ENCODE measurements at regions not wholly inside any gene's neighbourhood (a gene's known extent, or its start where the extent isn't known, plus 50 kb on each side); places are given as distances from the start of the nearest gene placed in this dataset.

GRCh38 chr2:104049438-104049837 is 804.5 kb upstream of the POU3F3 start:
- no peaks in the 10 kb centered on the region for H3K4me1 ChIP-seq (ENCODE audit: control insufficient read depth in 1 of 2, extremely low read depth in 1 of 2, insufficient read depth in 2 of 2, low read length in 2 of 2)
- ChIA-PET CTCF (no interaction called here), POLR2A (no interaction called here)
- no peak overlapping the region for H3K4me3 ChIP-seq (ENCODE audit: control insufficient read depth in 1 of 2, extremely low read depth in 1 of 2, low read length in 1 of 2)
- Mint-ChIP-seq H3K27ac (no peak overlapping the region), H3K4me3 (no peak overlapping the region), H3K9me3 (peaks cover 0 to 12% (median 7%) of the 10 kb centered on the region in 3 donors), H3K4me1 (no peaks in the 10 kb centered on the region), H3K27me3 (no peaks in the 10 kb centered on the region), H3K36me3 (no peaks in the 10 kb centered on the region)
- H3K9me3 ChIP-seq: no peaks in the 10 kb centered on the region
- ATAC-seq (replicated peaks in 1 of 4) (no peak), DNase-seq (no peak)
- no peaks in the 10 kb centered on the region for H3K36me3 ChIP-seq (ENCODE audit: control insufficient read depth in 2 of 2, extremely low read depth in 1 of 2, insufficient read depth in 1 of 2, low read length in 1 of 2)
- no peak overlapping the region for H3K27ac ChIP-seq (ENCODE audit: low read length)
- no CpG with 5 or more reads among the region's 4 CpGs for WGBS (ENCODE audit: insufficient coverage)
- H3K27me3 ChIP-seq (replicated peaks in 1 of 2; ENCODE audit: control insufficient read depth in 2 of 2, extremely low read depth in 1 of 2, insufficient read depth in 2 of 2, low read length in 1 of 2): no peaks in the 10 kb centered on the region

DNA sequence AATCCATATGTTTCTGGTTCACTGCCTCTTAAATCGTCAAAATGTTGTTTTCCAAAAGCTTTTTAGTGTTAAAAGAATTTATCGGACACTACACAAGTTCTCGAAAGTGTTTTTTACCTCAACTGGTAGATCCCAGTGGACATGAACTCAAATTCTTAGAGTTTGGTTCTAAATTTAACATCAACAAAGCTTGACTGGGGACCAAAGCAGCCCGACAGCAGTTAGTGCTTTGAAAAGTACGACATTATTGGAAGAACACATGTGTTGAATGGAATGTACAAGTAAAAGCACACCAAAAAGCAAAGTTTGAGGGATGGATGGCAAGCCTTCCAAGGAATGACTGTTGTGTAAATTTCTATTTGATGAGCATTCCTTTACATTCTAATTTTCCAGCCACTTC is 803.9 kb upstream of the POU3F3 start:
- ChIA-PET CTCF (no interaction called here), POLR2A (no interaction called here)
- Mint-ChIP-seq H3K4me1 (no peaks in the 10 kb centered on the region), H3K27ac (no peak overlapping the region), H3K4me3 (no peak overlapping the region), H3K27me3 (no peaks in the 10 kb centered on the region), H3K36me3 (no peaks in the 10 kb centered on the region), H3K9me3 (peaks cover 0 to 12% (median 7%) of the 10 kb centered on the region in 3 donors)
- Histone ChIP-seq H3K4me1 (ENCODE audit: control insufficient read depth in 1 of 2, extremely low read depth in 1 of 2, insufficient read depth in 2 of 2, low read length in 2 of 2) (no peaks in the 10 kb centered on the region), H3K27me3 (replicated peaks in 1 of 2; ENCODE audit: control insufficient read depth in 2 of 2, extremely low read depth in 1 of 2, insufficient read depth in 2 of 2, low read length in 1 of 2) (no peaks in the 10 kb centered on the region), H3K9me3 (no peaks in the 10 kb centered on the region), H3K4me3 (ENCODE audit: control insufficient read depth in 1 of 2, extremely low read depth in 1 of 2, low read length in 1 of 2) (no peak overlapping the region), H3K27ac (ENCODE audit: low read length) (no peak overlapping the region), H3K36me3 (ENCODE audit: control insufficient read depth in 2 of 2, extremely low read depth in 1 of 2, insufficient read depth in 1 of 2, low read length in 1 of 2) (no peaks in the 10 kb centered on the region)
- DNase-seq (no peak), ATAC-seq (replicated peaks in 1 of 4) (no peak)
- WGBS (ENCODE audit: insufficient coverage): 100% methylated on average over 2 of the region's 5 CpGs

DNA sequence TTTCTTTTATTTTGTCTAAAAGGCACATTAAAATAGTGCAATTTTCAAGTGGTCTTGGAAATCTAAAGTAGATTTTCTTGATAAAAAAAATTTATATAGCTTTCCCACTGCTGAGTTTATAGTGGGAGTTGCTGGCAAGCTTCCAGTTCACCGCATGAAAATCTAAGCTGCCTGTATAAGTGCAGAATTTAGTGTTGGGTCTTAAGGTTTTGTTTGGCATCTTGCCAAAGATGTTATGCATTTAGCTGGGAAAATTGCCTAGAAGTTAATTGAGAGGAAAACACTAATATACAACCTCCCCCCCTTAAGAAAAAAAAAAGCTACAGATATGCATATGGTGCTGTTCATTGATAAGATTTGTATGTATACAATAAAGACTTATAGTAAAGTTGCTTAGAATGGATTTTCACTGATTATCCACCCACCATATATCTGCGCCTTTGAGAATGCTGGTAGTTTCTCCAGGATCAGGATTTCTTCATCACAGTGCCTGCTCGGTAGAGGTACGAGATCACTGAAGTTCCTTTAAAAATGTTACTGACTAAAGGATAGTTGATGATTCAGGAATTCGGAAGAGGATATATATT is 803.2 kb upstream of the POU3F3 start:
- DNase-seq: no peak

GRCh38 chr2:104051766-104052165 is 802.1 kb upstream of the POU3F3 start:
- no peak for ATAC-seq (replicated peaks in 1 of 4)

More for the DNA sequence above, 803.2 kb upstream of the POU3F3 start:
- Histone ChIP-seq H3K4me3 (ENCODE audit: control insufficient read depth in 1 of 2, extremely low read depth in 1 of 2, low read length in 1 of 2) (no peak overlapping the region), H3K27me3 (replicated peaks in 1 of 2; ENCODE audit: control insufficient read depth in 2 of 2, extremely low read depth in 1 of 2, insufficient read depth in 2 of 2, low read length in 1 of 2) (no peaks in the 10 kb centered on the region), H3K27ac (ENCODE audit: low read length) (no peak overlapping the region), H3K4me1 (ENCODE audit: control insufficient read depth in 1 of 2, extremely low read depth in 1 of 2, insufficient read depth in 2 of 2, low read length in 2 of 2) (no peaks in the 10 kb centered on the region), H3K36me3 (ENCODE audit: control insufficient read depth in 2 of 2, extremely low read depth in 1 of 2, insufficient read depth in 1 of 2, low read length in 1 of 2) (no peaks in the 10 kb centered on the region), H3K9me3 (no peaks in the 10 kb centered on the region)
- H3K27me3 Mint-ChIP-seq: no peaks in the 10 kb centered on the region
- WGBS (ENCODE audit: insufficient coverage): 100% methylated on average over 1 of the region's 5 CpGs
- H3K27ac Mint-ChIP-seq: no peak overlapping the region
- no peak overlapping the region for H3K4me3 Mint-ChIP-seq
- ChIA-PET CTCF (no interaction called here), POLR2A (no interaction called here)
- ATAC-seq (replicated peaks in 1 of 4): no peak
- peaks cover 0 to 12% (median 7%) of the 10 kb centered on the region in 3 donors for H3K9me3 Mint-ChIP-seq
- no peaks in the 10 kb centered on the region for H3K36me3 Mint-ChIP-seq
- H3K4me1 Mint-ChIP-seq: no peaks in the 10 kb centered on the region

GRCh38 chr2:104052356-104052755 is 801.6 kb upstream of the POU3F3 start:
- no peak overlapping the region for H3K27ac ChIP-seq (ENCODE audit: low read length)
- no peaks in the 10 kb centered on the region for H3K9me3 ChIP-seq
- no peaks in the 10 kb centered on the region for H3K36me3 ChIP-seq (ENCODE audit: control insufficient read depth in 2 of 2, extremely low read depth in 1 of 2, insufficient read depth in 1 of 2, low read length in 1 of 2)
- ChIA-PET POLR2A (no interaction called here), CTCF (no interaction called here)
- Mint-ChIP-seq H3K4me1 (no peaks in the 10 kb centered on the region), H3K9me3 (peaks cover 0 to 10% (median 8%) of the 10 kb centered on the region in 3 donors), H3K27ac (no peak overlapping the region), H3K27me3 (no peaks in the 10 kb centered on the region), H3K36me3 (no peaks in the 10 kb centered on the region), H3K4me3 (no peak overlapping the region)
- H3K4me1 ChIP-seq (ENCODE audit: control insufficient read depth in 1 of 2, extremely low read depth in 1 of 2, insufficient read depth in 2 of 2, low read length in 2 of 2): no peaks in the 10 kb centered on the region
- H3K27me3 ChIP-seq (replicated peaks in 1 of 2; ENCODE audit: control insufficient read depth in 2 of 2, extremely low read depth in 1 of 2, insufficient read depth in 2 of 2, low read length in 1 of 2): no peaks in the 10 kb centered on the region
- no peak for DNase-seq
- no peak for ATAC-seq (replicated peaks in 1 of 4)
- no peak overlapping the region for H3K4me3 ChIP-seq (ENCODE audit: control insufficient read depth in 1 of 2, extremely low read depth in 1 of 2, low read length in 1 of 2)
- 93% methylated on average over 4 of the region's 5 CpGs for WGBS (ENCODE audit: insufficient coverage)

More at GRCh38 chr2:104051766-104052165, 802.1 kb upstream of the POU3F3 start:
- no peaks in the 10 kb centered on the region for H3K4me1 ChIP-seq (ENCODE audit: control insufficient read depth in 1 of 2, extremely low read depth in 1 of 2, insufficient read depth in 2 of 2, low read length in 2 of 2)
- DNase-seq: no peak
- Mint-ChIP-seq H3K9me3 (peaks cover 0 to 10% (median 8%) of the 10 kb centered on the region in 3 donors), H3K36me3 (no peaks in the 10 kb centered on the region), H3K27ac (no peak overlapping the region), H3K4me3 (no peak overlapping the region), H3K4me1 (no peaks in the 10 kb centered on the region), H3K27me3 (no peaks in the 10 kb centered on the region)
- POLR2A ChIA-PET: no interaction called here
- H3K36me3 ChIP-seq (ENCODE audit: control insufficient read depth in 2 of 2, extremely low read depth in 1 of 2, insufficient read depth in 1 of 2, low read length in 1 of 2): no peaks in the 10 kb centered on the region
- H3K27ac ChIP-seq (ENCODE audit: low read length): no peak overlapping the region
- H3K4me3 ChIP-seq (ENCODE audit: control insufficient read depth in 1 of 2, extremely low read depth in 1 of 2, low read length in 1 of 2): no peak overlapping the region
- no peaks in the 10 kb centered on the region for H3K27me3 ChIP-seq (replicated peaks in 1 of 2; ENCODE audit: control insufficient read depth in 2 of 2, extremely low read depth in 1 of 2, insufficient read depth in 2 of 2, low read length in 1 of 2)
- no peaks in the 10 kb centered on the region for H3K9me3 ChIP-seq
- CTCF ChIA-PET: no interaction called here
- 71% methylated on average over 1 of the region's 6 CpGs for WGBS (ENCODE audit: insufficient coverage)

DNA sequence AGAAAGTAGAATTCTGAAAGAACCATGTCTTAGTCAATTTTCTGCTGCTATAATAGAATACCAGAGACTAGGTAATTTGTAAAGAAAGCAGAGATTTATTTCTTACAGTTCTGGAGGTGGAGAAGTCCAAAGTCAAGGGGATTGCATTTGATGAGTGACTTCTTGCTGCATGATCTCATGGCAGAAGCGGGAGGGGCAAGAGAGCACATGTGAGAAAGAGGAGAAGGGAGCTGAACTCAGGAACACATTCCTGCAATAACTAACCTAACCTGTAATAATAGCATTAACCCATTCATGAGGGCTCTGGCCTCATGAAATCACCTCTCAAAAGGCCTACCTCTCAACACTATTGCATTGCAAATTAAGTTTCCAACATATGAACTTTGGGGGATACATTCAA is 797.5 kb upstream of the POU3F3 start:
- Histone ChIP-seq H3K4me1 (ENCODE audit: control insufficient read depth in 1 of 2, extremely low read depth in 1 of 2, insufficient read depth in 2 of 2, low read length in 2 of 2) (no peaks in the 10 kb centered on the region), H3K36me3 (ENCODE audit: control insufficient read depth in 2 of 2, extremely low read depth in 1 of 2, insufficient read depth in 1 of 2, low read length in 1 of 2) (no peaks in the 10 kb centered on the region)

GRCh38 chr2:104068665-104069064 is 785.2 kb upstream of the POU3F3 start:
- WGBS (ENCODE audit: insufficient coverage): no CpG with 5 or more reads among the region's 2 CpGs
- Histone ChIP-seq H3K27ac (ENCODE audit: low read length) (no peak overlapping the region), H3K27me3 (replicated peaks in 1 of 2; ENCODE audit: control insufficient read depth in 2 of 2, extremely low read depth in 1 of 2, insufficient read depth in 2 of 2, low read length in 1 of 2) (no peaks in the 10 kb centered on the region), H3K36me3 (ENCODE audit: control insufficient read depth in 2 of 2, extremely low read depth in 1 of 2, insufficient read depth in 1 of 2, low read length in 1 of 2) (no peaks in the 10 kb centered on the region), H3K9me3 (no peaks in the 10 kb centered on the region), H3K4me1 (ENCODE audit: control insufficient read depth in 1 of 2, extremely low read depth in 1 of 2, insufficient read depth in 2 of 2, low read length in 2 of 2) (no peaks in the 10 kb centered on the region), H3K4me3 (ENCODE audit: control insufficient read depth in 1 of 2, extremely low read depth in 1 of 2, low read length in 1 of 2) (no peak overlapping the region)
- Mint-ChIP-seq H3K9me3 (peaks cover 0 to 16% (median 11%) of the 10 kb centered on the region in 3 donors), H3K27me3 (no peaks in the 10 kb centered on the region), H3K36me3 (no peaks in the 10 kb centered on the region), H3K4me3 (no peak overlapping the region), H3K27ac (no peak overlapping the region), H3K4me1 (no peaks in the 10 kb centered on the region)
- no peak for DNase-seq
- ATAC-seq (replicated peaks in 1 of 4): no peak
- CTCF ChIA-PET: no interaction called here
- POLR2A ChIA-PET: no interaction called here

More for the DNA sequence above, 797.5 kb upstream of the POU3F3 start:
- Mint-ChIP-seq H3K9me3 (peaks cover 0 to 14% (median 10%) of the 10 kb centered on the region in 3 donors), H3K4me1 (no peaks in the 10 kb centered on the region), H3K27me3 (no peaks in the 10 kb centered on the region), H3K4me3 (no peak overlapping the region), H3K27ac (no peak overlapping the region), H3K36me3 (no peaks in the 10 kb centered on the region)
- POLR2A ChIA-PET: no interaction called here
- CTCF ChIA-PET: no interaction called here
- no CpG with 5 or more reads among the region's 1 CpG for WGBS (ENCODE audit: insufficient coverage)
- no peaks in the 10 kb centered on the region for H3K9me3 ChIP-seq
- ATAC-seq (replicated peaks in 1 of 4): no peak
- H3K4me3 ChIP-seq (ENCODE audit: control insufficient read depth in 1 of 2, extremely low read depth in 1 of 2, low read length in 1 of 2): no peak overlapping the region
- DNase-seq: no peak
- no peaks in the 10 kb centered on the region for H3K27me3 ChIP-seq (replicated peaks in 1 of 2; ENCODE audit: control insufficient read depth in 2 of 2, extremely low read depth in 1 of 2, insufficient read depth in 2 of 2, low read length in 1 of 2)
- H3K27ac ChIP-seq (ENCODE audit: low read length): no peak overlapping the region

All from T-cell (primary cell).